GM12878 (cell line): ENCODE measurements at regions not wholly inside any gene's neighbourhood (a gene's known extent, or its start where the extent isn't known, plus 50 kb on each side); places are given as distances from the start of the nearest gene placed in this dataset.

ENCODE experiments used
- CBX3 ChIP-seq: fragments of 200-600 bp; sonication (generic); IDR thresholded peaks from 2 replicates; pipeline ENCODE4 v1.6.1; 2016; ENCODE audit warnings: low read depth, borderline replicate concordance
- CHD2 ChIP-seq: IDR thresholded peaks from 2 replicates; pipeline ENCODE4 v1.6.1; 2011; ENCODE audit warnings: low read depth, low read length, improper control_type of control experiment, borderline replicate concordance
- E2F8 ChIP-seq: fragments of 450-650 bp; IDR thresholded peaks from 2 replicates; pipeline ENCODE4 v1.6.1; 2018; ENCODE audit warnings: mild to moderate bottlenecking, low read depth, moderate library complexity; ENCODE audit not compliant: partially characterized antibody
- MEF2B ChIP-seq: fragments of 450-650 bp; IDR thresholded peaks from 2 replicates; pipeline ENCODE4 v1.6.1; 2018; ENCODE audit warnings: mild to moderate bottlenecking, moderate library complexity; ENCODE audit not compliant: partially characterized antibody, poor library complexity, severe bottlenecking
- ZBTB11 ChIP-seq: fragments of 450-650 bp; formaldehyde crosslinking; IDR thresholded peaks from 2 replicates; pipeline ENCODE4 v1.5.0; 2022; ENCODE audit warnings: mild to moderate bottlenecking, missing genetic modification characterization
- ZBTB4 ChIP-seq: fragments of 450-650 bp; formaldehyde crosslinking; IDR thresholded peaks from 2 replicates; pipeline ENCODE4 v1.4.0; 2022; ENCODE audit warnings: mild to moderate bottlenecking, moderate library complexity
- ZNF24 ChIP-seq: fragments of 450-650 bp; IDR thresholded peaks from 2 replicates; pipeline ENCODE4 v1.6.1; 2017; ENCODE audit warnings: antibody characterized with exemption, mild to moderate bottlenecking

- TF ChIP-seq ZBTB11 (CRISPR knock-in tag) (no peak), E2F8 (no peak), MEF2B (no peak), CHD2 (no peak), CBX3 (no peak), ZBTB4 (CRISPR knock-in tag) (no peak), ZNF24 (no peak)
- TF ChIP-seq, all 136 proteins: peak for 12
These were observed 167.9 kb upstream of the PRSS1 start (continued) for GRCh38 chr7:142581341-142581740.
